ENCODE measurements at regions not wholly inside any gene's neighbourhood (a gene's known extent, or its start where the extent isn't known, plus 50 kb on each side); places are given as distances from the start of the nearest gene placed in this dataset.

GRCh38 chr3:72565593-72565992 is 282.7 kb downstream of the SHQ1 start:
- H3F3A ChIP-seq (ENCODE audit: low read depth) = peaks cover 20% of the 10 kb centered on the region
- H3K4me2 ChIP-seq = no peak overlapping the region
- no peak overlapping the region for H2AFZ ChIP-seq (replicated peaks)
- TF ChIP-seq EZH2phosphoT487 (IDR thresholded peaks at IDR 0.05) = no peak
- no peak for TF ChIP-seq CTCF (IDR thresholded peaks at IDR 0.05)
- no peaks in the 10 kb centered on the region for H3K27me3 ChIP-seq
- Mint-ChIP-seq H3K4me3 (no peak overlapping the region), H3K4me1 (peaks cover 21% of the 10 kb centered on the region), H3K27ac (no peak overlapping the region), H3K36me3 (no peaks in the 10 kb centered on the region), H3K9me3 (peaks cover 2% of the 10 kb centered on the region), H3K27me3 (ENCODE audit: insufficient read depth, low read depth) (no peaks in the 10 kb centered on the region)
- no peaks in the 10 kb centered on the region for H3K9me3 ChIP-seq (ENCODE audit: low read depth)
- H3K4me1 ChIP-seq = peaks cover 17% of the 10 kb centered on the region
- H4K20me1 ChIP-seq (ENCODE audit: low read depth) = no peaks in the 10 kb centered on the region
- no peak overlapping the region for H3K27ac ChIP-seq
- H3K4me3 ChIP-seq = no peak overlapping the region
- DNase-seq (ENCODE audit: low spot score) = no peak
- H3K9ac ChIP-seq = no peak overlapping the region
- H3K79me2 ChIP-seq (ENCODE audit: low read depth) = no peaks in the 10 kb centered on the region
- H3K36me3 ChIP-seq = no peaks in the 10 kb centered on the region

GRCh38 chr3:72563690-72564370 is 284.4 kb downstream of the SHQ1 start:
- H3K4me1 ChIP-seq = peaks cover 18% of the 10 kb centered on the region
- Mint-ChIP-seq H3K4me3 (no peak overlapping the region), H3K9me3 (peaks cover 2% of the 10 kb centered on the region), H3K36me3 (no peaks in the 10 kb centered on the region), H3K27me3 (ENCODE audit: insufficient read depth, low read depth) (peaks cover 2% of the 10 kb centered on the region), H3K4me1 (peaks cover 22% of the 10 kb centered on the region), H3K27ac (no peak overlapping the region)
- no peak overlapping the region for H3K9ac ChIP-seq
- H3K27ac ChIP-seq = no peak overlapping the region
- H4K20me1 ChIP-seq (ENCODE audit: low read depth) = no peaks in the 10 kb centered on the region
- DNase-seq (ENCODE audit: low spot score) = no peak
- H3K4me2 ChIP-seq = no peak overlapping the region
- H3K4me3 ChIP-seq = no peak overlapping the region
- H3F3A ChIP-seq (ENCODE audit: low read depth) = peaks cover 21% of the 10 kb centered on the region
- no peaks in the 10 kb centered on the region for H3K27me3 ChIP-seq
- H2AFZ ChIP-seq (replicated peaks) = no peak overlapping the region
- H3K79me2 ChIP-seq (ENCODE audit: low read depth) = no peaks in the 10 kb centered on the region
- H3K9me3 ChIP-seq (ENCODE audit: low read depth) = no peaks in the 10 kb centered on the region
- TF ChIP-seq EZH2phosphoT487 (IDR thresholded peaks at IDR 0.05) (no peak), CTCF (IDR thresholded peaks at IDR 0.05) (no peak), EZH2 (IDR thresholded peaks at IDR 0.05) (no peak)
- H3K36me3 ChIP-seq = no peaks in the 10 kb centered on the region

GRCh38 chr3:72560846-72561675 is 287.2 kb downstream of the SHQ1 start:
- Histone ChIP-seq H3K4me1 (peaks cover 6% of the 10 kb centered on the region), H3K79me2 (ENCODE audit: low read depth) (no peaks in the 10 kb centered on the region), H3K9me3 (ENCODE audit: low read depth) (no peaks in the 10 kb centered on the region), H3K4me3 (no peak overlapping the region), H3K27me3 (no peaks in the 10 kb centered on the region), H2AFZ (replicated peaks) (no peak overlapping the region), H3F3A (ENCODE audit: low read depth) (peaks cover 12% of the 10 kb centered on the region), H3K36me3 (no peaks in the 10 kb centered on the region), H3K4me2 (peak overlapping the region; percentile 0), H3K27ac (no peak overlapping the region), H3K9ac (no peak overlapping the region), H4K20me1 (ENCODE audit: low read depth) (no peaks in the 10 kb centered on the region)
- peaks cover 2% of the 10 kb centered on the region for H3K36me3 Mint-ChIP-seq
- H3K4me3 Mint-ChIP-seq = no peak overlapping the region
- no peak for TF ChIP-seq EZH2phosphoT487 (IDR thresholded peaks at IDR 0.05)
- TF ChIP-seq EZH2 (IDR thresholded peaks at IDR 0.05) = no peak
- TF ChIP-seq CTCF (IDR thresholded peaks at IDR 0.05) = no peak
- H3K4me1 Mint-ChIP-seq = peaks cover 8% of the 10 kb centered on the region
- H3K9me3 Mint-ChIP-seq = peaks cover 9% of the 10 kb centered on the region
- H3K27ac Mint-ChIP-seq = no peak overlapping the region
- peak; percentile 17 for DNase-seq (ENCODE audit: low spot score)
- peaks cover 2% of the 10 kb centered on the region for H3K27me3 Mint-ChIP-seq (ENCODE audit: insufficient read depth, low read depth)
